Right atrium auricular region (tissue), 2 donors: ENCODE measurements at regions not wholly inside any gene's neighbourhood (a gene's known extent, or its start where the extent isn't known, plus 50 kb on each side); places are given as distances from the start of the nearest gene placed in this dataset.

ENCODE experiments used
- DNase-seq: peaks from one replicate; pipeline ENCODE4 v3.0.0-alpha.2; 2019; ENCODE audit warnings: low spot score
- H3K27ac ChIP-seq, 2 donors: fragments of 200-600 bp; sonication (generic); 1 replicate in 1 of 2; 2 replicates in 1 of 2; pipeline ENCODE4 v1.5.1; 2016 to 2019
- H3K27me3 ChIP-seq, 2 donors: fragments of 200-600 bp; sonication (generic); one replicate each; pipeline versions ENCODE4 v1.5.1 to v1.6.0; 2017 to 2019
- H3K36me3 ChIP-seq: fragments of 200-600 bp; sonication (generic); one replicate; pipeline ENCODE4 v1.5.1; 2016
- H3K4me1 ChIP-seq, 2 donors: fragments of 200-600 bp; sonication (generic); one replicate each; pipeline versions ENCODE4 v1.5.1 to v1.6.0; 2017 to 2019
- H3K4me3 ChIP-seq, 2 donors: fragments of 200-600 bp; sonication (generic); 1 replicate in 1 of 2; 2 replicates in 1 of 2; pipeline ENCODE4 v1.5.1; 2017 to 2019; ENCODE audit warnings: mild to moderate bottlenecking in 1 of 2, moderate library complexity in 1 of 2
- H3K9me3 ChIP-seq, 2 donors: fragments of 200-600 bp; sonication (generic); one replicate each; pipeline ENCODE4 v1.5.1; 2019
- CTCF ChIP-seq, 2 donors: fragments of 200-600 bp; sonication (generic); IDR thresholded peaks; one replicate each; pipeline ENCODE4 v1.5.1; 2019; ENCODE audit warnings: antibody characterized with exemption in 2 of 2

GRCh38 chr4:24224446-24224845 lies 334.6 kb upstream of the PPARGC1A start:
- no peak for TF ChIP-seq CTCF (IDR thresholded peaks at IDR 0.05)
- no peak for DNase-seq
- no peaks in the 10 kb centered on the region for H3K9me3 ChIP-seq
- no peak overlapping the region for H3K27ac ChIP-seq
- no peaks in the 10 kb centered on the region for H3K27me3 ChIP-seq
- no peaks in the 10 kb centered on the region for H3K4me1 ChIP-seq
- H3K36me3 ChIP-seq = no peaks in the 10 kb centered on the region
- no peak overlapping the region for H3K4me3 ChIP-seq

GRCh38 chr4:24219209-24219608 lies 329.4 kb upstream of the PPARGC1A start:
- Histone ChIP-seq H3K9me3 (no peaks in the 10 kb centered on the region), H3K27ac (no peak overlapping the region), H3K36me3 (no peaks in the 10 kb centered on the region), H3K27me3 (no peaks in the 10 kb centered on the region), H3K4me3 (no peak overlapping the region), H3K4me1 (no peaks in the 10 kb centered on the region)
- no peak for DNase-seq
- TF ChIP-seq CTCF (IDR thresholded peaks at IDR 0.05) = no peak

GRCh38 chr4:24218566-24218965 lies 328.7 kb upstream of the PPARGC1A start:
- DNase-seq = no peak
- no peaks in the 10 kb centered on the region for H3K27me3 ChIP-seq
- H3K9me3 ChIP-seq = no peaks in the 10 kb centered on the region
- H3K36me3 ChIP-seq = no peaks in the 10 kb centered on the region
- TF ChIP-seq CTCF (IDR thresholded peaks at IDR 0.05) = no peak
- no peaks in the 10 kb centered on the region for H3K4me1 ChIP-seq
- no peak overlapping the region for H3K27ac ChIP-seq
- no peak overlapping the region for H3K4me3 ChIP-seq

GRCh38 chr4:24214796-24215195 lies 324.9 kb upstream of the PPARGC1A start:
- DNase-seq = no peak
- no peaks in the 10 kb centered on the region for H3K9me3 ChIP-seq
- no peak for TF ChIP-seq CTCF (IDR thresholded peaks at IDR 0.05)
- no peak overlapping the region for H3K4me3 ChIP-seq
- no peaks in the 10 kb centered on the region for H3K4me1 ChIP-seq
- H3K27me3 ChIP-seq = no peaks in the 10 kb centered on the region
- H3K36me3 ChIP-seq = no peaks in the 10 kb centered on the region
- H3K27ac ChIP-seq = no peak overlapping the region

GRCh38 chr4:24213961-24214360 lies 324.1 kb upstream of the PPARGC1A start:
- no peaks in the 10 kb centered on the region for H3K4me1 ChIP-seq
- no peak overlapping the region for H3K4me3 ChIP-seq
- no peak overlapping the region for H3K27ac ChIP-seq
- no peak for TF ChIP-seq CTCF (IDR thresholded peaks at IDR 0.05)
- DNase-seq = no peak
- H3K27me3 ChIP-seq = no peaks in the 10 kb centered on the region
- H3K9me3 ChIP-seq = no peaks in the 10 kb centered on the region
- no peaks in the 10 kb centered on the region for H3K36me3 ChIP-seq

- no peaks in the 10 kb centered on the region for H3K36me3 ChIP-seq
- H3K27me3 ChIP-seq = no peaks in the 10 kb centered on the region
- H3K27ac ChIP-seq = no peak overlapping the region
- H3K9me3 ChIP-seq = no peaks in the 10 kb centered on the region
- H3K4me1 ChIP-seq = no peaks in the 10 kb centered on the region
- DNase-seq = no peak
- H3K4me3 ChIP-seq = no peak overlapping the region
- TF ChIP-seq CTCF (IDR thresholded peaks at IDR 0.05) = no peak
These were observed 322.8 kb upstream of the PPARGC1A start for GRCh38 chr4:24212642-24213041.
